Anterior cingulate cortex (tissue), 58 donors: ENCODE measurements at regions not wholly inside any gene's neighbourhood (a gene's known extent, or its start where the extent isn't known, plus 50 kb on each side); places are given as distances from the start of the nearest gene placed in this dataset.

ENCODE experiments used
- DNase-seq, 58 donors: peaks; one replicate each; lab custom pipeline; 2025; lab: John Stamatoyannopoulos, UW

DNA sequence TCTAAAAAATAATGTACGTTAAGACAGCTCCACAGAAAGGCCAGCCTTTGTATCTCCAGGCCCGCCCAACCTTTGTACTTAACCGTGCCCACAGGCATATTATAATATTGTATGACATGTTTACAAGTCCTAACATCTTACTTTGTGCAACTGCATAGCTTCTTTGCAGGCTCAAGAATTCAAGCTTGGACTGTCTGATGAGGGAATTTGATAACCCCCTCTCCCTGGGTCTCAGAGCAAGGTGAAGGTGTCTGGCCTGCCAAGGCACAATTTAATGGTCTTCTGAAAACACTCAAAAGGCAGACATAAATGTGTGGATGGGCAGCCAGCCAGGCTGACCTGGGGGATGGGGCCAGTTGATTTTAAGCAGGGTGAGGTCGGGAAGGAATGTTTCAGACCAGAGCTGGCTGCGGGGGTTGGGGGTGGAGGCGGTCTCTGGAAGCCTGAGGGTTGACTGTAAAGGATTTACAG lies 732.7 kb upstream of the FANCL start:
- no peak for DNase-seq

DNA sequence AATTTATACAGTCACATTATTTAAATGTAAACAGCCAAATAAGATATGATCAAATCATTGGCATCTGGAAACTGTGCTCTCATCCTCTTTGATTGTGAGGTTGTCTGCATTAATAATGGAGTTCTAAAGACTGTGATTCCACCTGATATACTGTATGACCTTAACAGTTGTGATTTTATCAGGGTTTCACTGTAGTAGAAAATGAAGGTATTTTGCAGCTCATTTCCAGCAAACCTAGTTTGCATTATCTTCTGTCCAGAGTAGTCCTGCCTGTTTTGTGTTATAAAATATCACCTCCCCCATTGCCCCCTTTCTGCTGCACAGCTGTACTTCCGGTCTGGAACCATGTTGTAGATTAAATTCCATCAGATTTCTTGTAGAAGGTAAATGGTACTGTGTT lies 731.6 kb upstream of the FANCL start:
- DNase-seq, result no peak

DNA sequence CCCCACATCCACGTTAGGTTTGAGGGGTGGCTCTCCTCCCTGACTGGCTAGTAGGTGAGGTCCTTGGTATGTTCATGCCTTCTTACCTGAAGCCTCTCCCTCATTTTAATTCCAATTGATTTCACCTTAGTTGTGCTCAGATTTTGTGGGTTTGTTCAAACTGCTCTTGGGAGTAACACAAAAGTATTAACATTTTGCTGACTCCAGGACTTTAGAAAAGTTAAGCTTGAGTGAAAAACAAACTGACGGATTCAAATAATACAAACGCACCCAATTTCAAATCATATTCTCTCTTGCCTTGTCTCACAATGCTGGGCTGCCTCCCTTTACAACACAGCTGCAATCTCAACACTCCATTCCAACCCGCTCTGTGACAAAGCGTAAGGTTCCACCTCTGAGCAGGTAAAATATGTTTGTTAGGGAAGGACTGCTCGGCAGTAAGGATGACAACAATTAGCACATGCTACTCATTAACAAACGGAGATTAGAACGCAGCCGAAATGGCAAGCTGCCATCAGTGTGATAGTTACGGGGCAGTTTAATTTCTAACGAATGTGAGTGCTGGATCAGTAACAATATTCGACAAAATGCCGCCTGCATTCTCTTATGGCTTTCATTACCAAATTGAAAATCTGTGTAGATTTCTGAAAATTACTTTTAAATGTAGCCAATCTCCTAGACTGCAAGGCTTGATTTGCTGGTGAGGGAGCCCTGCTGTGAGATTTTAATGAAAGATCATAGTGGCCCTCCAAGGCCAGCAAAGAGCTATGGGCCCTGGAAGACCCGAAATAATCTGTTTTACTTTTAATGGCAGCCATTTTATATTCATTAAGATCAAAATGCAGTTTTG lies 730.6 kb upstream of the FANCL start:
- no peak for DNase-seq

DNA sequence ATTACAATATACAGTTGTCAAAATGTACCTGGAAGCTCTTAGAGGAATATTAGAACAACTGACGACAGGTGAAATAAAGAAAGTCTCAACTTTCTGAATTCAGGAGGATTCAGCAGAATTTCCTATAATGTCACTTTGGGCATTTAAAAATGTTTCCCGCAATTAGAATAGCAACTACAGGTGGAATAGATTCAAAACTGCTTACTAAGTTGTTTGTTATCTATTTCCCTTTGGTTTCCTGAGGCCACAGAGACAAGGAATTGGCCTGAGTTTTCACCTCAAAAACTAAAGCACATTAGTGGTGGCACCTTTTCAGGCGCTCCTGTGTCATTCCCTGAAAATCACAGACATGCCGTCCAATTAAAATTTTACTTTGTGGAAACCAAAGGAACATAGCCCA lies 729.2 kb upstream of the FANCL start:
- DNase-seq, result no peak

DNA sequence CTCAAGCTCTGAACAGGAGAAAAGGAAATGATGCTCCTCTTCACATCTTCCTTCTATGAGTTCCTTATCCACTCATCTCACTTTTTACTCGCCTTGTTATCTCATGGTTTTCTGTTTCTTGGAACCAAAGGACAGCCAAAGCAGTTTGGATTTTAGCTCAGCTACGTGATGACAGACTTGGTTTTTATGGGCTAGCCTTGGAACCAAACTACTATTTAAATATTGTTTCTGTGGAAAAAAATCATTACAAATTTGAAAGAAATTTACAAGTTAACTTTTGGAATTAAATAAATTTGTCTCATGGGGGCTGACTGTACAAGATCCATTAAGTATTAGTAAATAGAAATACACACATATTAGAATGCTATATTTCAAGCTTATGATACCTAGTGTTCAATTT lies 727.8 kb upstream of the FANCL start:
- no peak for DNase-seq

DNA sequence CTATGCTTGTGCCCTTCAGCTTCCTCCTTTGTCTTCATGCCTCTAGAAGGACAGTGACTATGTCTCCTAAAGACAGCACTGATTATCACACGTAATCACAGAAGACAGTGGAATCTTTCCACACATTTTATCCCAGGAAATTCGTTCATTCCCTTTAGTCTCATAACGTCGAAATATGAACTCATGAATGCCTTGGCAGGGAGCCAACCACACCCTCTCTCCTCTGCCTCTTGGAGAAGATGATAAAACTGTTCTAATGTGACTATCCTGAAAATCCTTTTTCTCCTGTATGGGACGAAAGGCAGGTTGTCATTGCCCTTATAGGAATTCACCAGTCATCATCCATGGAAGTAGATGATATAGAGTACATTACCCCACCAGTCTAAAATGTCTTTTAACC lies 726.6 kb upstream of the FANCL start:
- DNase-seq, result peak in 3 of 58 donors; percentile 1 to 13 (median 8)

DNA sequence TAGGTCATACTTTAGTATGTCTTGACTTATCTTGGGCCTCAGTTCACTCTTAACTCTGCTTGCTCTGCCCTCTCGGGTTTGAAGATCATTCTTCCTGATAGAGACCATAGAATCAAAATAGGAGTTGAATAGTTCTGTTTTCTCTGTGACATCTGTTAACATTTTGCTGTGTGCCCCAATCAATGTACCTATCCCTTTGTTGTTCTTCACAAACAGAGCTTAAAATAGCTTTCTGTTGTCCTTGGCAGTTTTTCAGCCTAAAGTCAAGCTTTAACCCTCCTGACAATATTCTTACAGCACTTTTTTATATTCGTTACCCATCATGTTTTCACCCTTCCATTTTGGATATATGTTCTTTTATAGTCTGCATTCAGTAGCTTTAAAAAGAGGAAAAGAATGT lies 724.5 kb upstream of the FANCL start:
- no peak for DNase-seq

DNA sequence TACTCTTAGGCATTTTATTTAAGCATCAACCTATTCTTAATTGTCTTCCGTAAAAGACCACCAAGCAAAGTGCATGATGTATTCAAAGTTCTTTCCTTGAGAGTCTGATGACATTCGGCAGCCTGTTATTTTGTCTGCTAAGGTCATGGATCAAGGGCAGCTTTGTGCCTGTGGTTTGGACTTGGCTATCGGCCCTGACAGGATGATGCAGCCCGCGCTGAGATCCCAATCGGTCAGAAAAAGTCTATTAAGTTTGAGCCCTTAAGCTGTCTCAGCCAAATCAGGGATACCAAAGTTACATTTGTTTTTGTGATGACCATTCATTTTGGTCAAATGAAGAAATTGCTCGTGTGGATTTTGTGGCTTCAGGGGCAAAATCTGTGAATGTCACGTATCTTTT lies 718.9 kb upstream of the FANCL start:
- DNase-seq, result no peak

DNA sequence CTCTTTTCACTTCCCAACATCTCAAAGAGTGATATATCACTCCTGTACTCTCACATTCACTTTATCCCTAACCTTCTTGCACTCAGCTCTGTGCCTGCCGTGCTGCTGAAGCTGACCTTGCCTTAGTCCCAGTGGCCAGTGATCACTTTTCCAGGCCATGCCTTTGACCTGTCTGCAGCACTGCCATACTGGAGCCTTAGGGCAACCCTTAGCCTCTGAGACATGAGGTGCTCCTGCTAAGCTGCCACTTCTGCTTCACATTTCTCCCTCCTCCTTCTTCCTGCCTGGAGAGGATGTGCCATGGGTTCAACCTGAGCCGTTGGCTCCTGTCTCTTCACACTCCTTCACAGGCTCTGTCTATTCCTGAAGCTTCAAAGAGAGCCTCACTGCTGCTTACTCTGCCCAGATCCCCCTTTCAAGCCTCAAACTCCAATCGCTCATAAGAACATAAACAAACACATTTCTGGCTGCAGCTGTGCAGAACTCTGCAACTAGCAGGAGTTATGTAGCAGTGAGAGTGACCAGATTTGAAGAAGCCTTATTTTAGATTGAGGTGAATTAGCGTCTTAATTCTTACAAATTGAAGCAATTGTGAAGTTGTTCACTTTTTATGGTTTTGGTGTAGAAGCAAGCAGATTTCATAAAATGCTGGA lies 716.2 kb upstream of the FANCL start:
- no peak for DNase-seq

DNA sequence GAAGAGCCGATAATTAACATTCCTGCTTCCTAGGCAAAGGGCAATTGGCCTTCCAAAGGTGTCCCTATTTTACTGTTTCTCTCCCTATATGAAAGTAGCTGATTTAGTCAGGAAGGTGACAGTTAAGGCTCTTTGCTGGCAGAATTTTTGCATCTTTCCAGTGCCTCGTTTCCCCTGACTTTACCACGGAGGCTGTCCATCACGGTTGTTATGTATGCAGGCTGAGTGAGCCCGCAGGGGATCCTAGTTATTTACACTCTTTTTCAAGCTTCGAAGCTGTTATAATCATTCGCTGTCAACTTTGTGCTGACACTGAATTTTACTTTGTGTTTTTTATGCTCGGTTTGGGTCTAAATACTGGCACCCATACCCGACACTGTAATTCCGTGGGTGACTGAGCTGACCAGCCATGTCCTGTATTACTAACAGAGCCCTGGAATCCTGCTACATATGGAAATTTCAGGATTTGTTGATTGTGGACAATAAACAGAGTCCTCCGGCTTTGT lies 713.8 kb upstream of the FANCL start:
- no peak for DNase-seq

DNA sequence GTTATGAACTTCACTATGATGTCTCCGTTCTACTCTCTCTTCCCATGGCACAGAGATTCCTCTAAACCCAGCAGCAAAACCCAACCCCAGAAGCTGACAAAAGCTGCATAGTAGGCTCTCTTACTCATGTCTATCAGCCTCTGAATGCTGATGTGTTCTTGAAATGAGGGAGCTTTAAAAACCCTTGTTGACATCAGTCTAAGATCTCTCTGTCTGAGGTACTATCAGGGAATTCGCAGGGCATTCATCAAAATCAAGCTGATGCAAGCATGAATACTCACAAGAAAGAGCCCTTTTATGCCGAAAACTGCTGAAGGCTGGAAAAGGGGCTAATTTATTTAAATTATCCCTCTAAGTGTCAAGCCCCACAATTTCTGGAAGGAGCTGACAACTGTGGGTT lies 710.6 kb upstream of the FANCL start:
- no peak for DNase-seq

DNA sequence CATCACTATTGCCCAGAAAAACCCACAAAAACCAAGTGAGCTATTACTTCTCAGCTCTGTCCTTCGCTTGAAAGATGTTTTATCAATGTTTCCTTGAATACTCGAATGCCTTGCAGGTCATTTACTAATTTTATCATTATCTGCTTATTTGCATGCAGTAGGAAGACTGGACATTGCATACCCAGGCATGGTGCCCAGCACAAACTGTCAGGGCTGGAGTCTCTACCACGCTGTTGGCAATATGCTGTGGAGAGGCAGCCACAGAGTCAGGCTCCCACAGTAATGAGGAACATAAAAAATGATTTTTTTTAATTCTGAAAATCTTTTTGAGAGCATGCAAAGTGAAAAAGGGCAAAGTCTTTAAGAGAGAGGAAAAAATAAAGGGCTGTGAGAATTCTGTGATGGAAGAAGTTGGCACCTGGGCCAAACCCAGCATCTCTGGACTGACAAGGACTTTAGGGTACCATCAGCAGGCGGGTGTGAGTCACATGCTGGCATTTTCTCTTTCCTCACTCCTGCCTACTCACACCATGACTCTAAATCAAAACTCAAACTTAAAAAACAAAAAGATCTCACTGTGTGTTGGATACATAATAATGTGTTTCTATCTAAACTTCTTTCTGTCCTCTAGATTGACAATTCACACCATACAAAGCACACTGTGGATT lies 709.8 kb upstream of the FANCL start:
- peak in 12 of 58 donors; percentile 2 to 33 (median 9) for DNase-seq

DNA sequence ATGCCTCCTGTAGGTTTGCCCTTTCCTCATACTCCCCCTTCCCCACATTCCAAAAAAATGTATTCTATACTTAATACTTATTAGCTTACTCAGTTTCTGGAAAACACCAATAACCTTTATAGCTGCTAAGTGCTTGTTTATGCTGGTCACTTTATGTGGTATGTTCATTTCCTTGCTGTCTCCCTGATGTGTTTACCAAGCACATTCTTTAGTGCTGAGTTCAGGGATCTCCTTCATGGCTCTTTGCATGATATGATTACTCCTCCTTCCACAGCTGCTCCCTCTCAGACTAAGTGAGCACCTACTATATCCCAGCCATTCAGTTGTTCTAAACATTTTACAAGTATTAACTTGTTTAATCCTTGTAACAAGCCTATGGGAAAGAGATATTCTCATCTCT lies 698.3 kb upstream of the FANCL start:
- DNase-seq, result no peak

DNA sequence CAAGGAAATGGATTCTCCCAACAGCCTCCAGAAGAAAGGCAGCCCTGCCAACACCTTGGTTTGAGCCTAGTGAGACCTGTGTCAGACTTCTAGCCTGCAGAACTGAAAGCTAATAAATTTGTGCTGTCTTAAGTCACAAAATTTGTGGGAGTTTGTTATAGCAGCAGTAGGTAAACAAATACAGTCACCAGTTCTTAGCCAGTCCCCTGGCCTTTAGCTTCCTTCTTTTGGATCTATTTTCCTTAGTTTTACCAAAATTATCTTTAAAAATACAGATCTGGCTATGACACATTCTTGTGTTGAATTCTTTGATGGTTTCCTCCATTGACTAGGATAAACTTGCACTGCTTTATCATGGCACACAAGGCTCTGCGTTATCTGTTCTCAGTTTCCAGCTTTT lies 697.9 kb upstream of the FANCL start:
- DNase-seq, result no peak

DNA sequence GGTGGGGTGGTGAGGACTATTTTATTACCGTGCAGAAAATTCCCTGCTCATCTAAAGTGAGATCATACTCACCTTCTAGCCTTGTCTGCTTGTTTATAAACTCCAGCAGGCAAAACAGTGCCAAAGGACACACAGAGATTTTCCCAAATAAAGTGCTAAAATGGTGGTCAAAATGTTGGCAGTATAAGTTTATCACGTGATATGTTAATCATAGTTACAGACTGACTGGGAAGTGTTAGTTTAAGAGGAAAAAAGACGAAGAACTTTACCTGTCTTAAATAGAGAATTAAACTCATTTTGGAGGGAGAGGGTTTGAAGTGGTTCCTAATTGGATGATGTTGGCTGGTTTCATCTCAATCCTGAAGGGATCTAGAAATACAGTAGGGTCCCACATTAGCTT lies 691.7 kb upstream of the FANCL start:
- DNase-seq, result no peak

DNA sequence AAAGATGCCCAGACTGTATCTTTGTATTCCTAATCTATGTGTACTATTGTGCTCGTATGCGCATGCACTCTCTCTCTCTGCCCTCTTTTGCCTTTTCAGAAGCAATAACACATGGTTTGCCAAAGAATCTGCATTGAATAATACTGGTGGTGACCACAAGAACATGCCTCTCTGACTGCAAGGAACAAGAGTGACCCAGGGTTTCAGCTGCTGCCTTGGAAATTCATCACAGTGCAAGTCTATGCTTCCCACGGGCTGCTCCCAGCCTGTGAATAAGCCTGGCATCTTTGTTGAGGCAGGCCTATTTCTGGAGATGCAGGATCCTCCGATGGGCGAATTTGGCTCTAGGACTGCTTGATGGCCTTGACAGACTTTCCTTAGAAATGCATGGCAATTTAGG lies 689.4 kb upstream of the FANCL start:
- DNase-seq, result peak in 33 of 58 donors; percentile 1 to 40 (median 15)

DNA sequence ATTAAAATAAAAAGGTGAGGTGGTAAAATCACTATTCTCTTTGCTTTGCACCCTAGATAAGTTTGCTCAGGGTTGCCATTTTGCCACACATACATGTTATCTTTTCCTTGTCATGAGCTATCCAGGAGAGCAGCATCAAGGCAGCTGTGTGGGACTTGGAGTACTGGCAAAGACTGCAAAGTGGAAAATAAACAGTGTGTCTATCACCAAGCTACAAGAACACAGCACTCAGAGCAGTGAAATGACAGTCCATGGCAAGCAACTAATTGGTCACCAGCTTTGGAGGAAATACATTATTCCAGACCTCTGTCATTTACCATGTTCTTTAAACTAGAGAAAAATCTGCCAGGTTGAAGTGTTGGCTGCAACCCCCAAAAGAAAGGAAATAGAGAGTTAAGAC lies 687.8 kb upstream of the FANCL start:
- DNase-seq, result no peak

DNA sequence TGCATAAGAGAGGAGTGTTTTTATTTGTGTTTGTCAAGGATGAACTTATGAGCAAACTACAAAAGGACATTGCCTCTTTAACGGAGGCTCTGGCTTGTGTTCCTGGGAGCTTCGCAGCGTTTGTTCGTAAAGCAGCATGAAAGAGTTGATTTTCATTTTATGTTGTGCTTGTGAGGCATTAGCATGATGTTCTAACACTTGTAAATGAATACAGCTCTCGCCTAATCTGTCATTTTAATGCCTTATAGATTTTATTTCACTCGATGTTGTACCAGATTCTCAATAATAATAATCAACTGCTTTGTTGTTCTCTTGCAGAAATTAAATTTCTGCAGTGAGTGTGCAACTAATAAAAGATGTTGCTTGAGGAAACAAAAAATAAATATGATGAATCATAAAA lies 687.3 kb upstream of the FANCL start:
- no peak for DNase-seq

DNA sequence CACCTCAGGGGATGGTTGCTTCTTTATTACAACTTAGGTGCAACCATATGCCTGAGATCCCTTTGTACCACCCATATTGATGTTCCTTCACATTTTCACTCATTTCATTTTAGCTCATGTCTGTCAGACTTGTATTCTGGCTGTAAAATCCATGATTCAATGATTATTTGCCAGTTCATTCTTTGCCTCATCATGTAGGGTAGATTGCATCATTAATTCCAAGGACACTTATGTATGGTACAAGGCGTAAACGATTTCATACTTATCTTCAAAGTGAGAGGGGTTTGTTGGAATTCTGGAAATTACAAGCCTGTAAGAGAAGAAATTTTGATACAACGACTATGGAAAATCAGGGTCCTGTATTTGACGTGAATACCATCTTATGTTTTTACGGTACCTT lies 685.0 kb upstream of the FANCL start:
- no peak for DNase-seq

DNA sequence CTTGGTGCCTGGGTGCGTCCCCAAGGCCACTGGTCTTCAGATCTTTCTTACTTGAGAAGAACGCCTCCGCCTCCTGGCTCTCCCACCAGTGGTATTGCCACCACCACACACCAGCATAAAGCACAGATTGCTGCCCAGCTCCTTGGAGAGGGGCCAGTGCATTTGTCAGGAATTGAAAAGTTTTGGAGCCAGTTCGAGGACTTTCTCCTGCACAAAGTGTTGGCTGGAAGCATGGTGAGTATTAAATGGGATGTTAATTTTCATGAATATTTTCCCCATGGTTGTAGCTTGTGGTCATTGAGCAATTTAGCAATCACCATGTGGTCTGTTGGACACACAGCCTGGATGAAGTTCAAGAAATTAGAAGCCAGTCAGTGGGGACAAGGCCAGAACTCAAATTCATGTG lies 684.6 kb upstream of the FANCL start:
- DNase-seq, result peak in 43 of 58 donors; percentile 2 to 73 (median 28)

DNA sequence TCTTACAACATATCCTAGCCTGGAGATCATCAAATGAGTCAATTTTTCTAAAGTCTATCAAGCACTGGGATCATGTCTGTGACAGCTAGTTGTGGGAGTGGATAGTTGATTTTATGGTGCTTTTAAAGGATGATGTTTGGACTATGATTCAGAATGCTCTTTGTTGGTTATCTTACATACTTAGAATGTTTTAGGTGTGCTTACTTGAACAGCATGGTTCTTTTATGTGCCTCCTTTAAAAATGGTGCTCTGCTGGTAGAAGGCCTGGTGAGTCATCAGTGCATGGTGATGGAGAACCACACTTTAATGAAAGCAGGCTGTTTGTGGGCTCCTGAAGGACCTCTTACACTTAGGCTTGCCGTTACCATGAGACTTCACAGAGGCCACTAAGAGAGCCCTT lies 682.7 kb upstream of the FANCL start:
- DNase-seq, result no peak
